HPDE6-E6E7 (cell line): ENCODE measurements at regions not wholly inside any gene's neighbourhood (a gene's known extent, or its start where the extent isn't known, plus 50 kb on each side); places are given as distances from the start of the nearest gene placed in this dataset.
"Not testable (repeated sequence)": the region's sequence is repeated elsewhere in the genome, so short reads cannot be mapped to it uniquely, and the experiment has no call there.

Source experiments
- DNase-seq: peaks from one replicate; pipeline ENCODE4 v3.0.0; 2011; ENCODE audit warnings: missing footprints; ENCODE audit errors: extremely low spot score

- DNase-seq, result not testable (repeated sequence)
Measured at GRCh38 chr2:95654897-95655296, 63.1 kb downstream of the TRIM43 start.

GRCh38 chr2:95656553-95656952 lies 64.8 kb downstream of the TRIM43 start:
- not testable (repeated sequence) for DNase-seq

- not testable (repeated sequence) for DNase-seq
Measured at GRCh38 chr2:95657937-95658336, 66.1 kb downstream of the TRIM43 start.

- not testable (repeated sequence) for DNase-seq
Measured at GRCh38 chr2:95660766-95661562, 69.2 kb downstream of the TRIM43 start.

- DNase-seq, result not testable (repeated sequence)
Measured at GRCh38 chr2:95663471-95664441, 72.0 kb downstream of the TRIM43 start.

- not testable (repeated sequence) for DNase-seq
Measured at GRCh38 chr2:95666636-95667035, 74.8 kb downstream of the TRIM43 start.

- no peak for DNase-seq
Measured at GRCh38 chr2:95667480-95667879, 75.7 kb downstream of the TRIM43 start.

GRCh38 chr2:95668934-95669333 lies 77.1 kb downstream of the TRIM43 start:
- not testable (repeated sequence) for DNase-seq

- DNase-seq, result no peak
Measured at GRCh38 chr2:95669441-95669991, 77.7 kb downstream of the TRIM43 start.

GRCh38 chr2:95670167-95670566 lies 78.4 kb downstream of the TRIM43 start:
- no peak for DNase-seq

- DNase-seq, result no peak
Measured at GRCh38 chr2:95670686-95671085, 78.9 kb downstream of the TRIM43 start.

GRCh38 chr2:95671171-95671570 lies 79.4 kb downstream of the TRIM43 start:
- not testable (repeated sequence) for DNase-seq

- not testable (repeated sequence) for DNase-seq
Measured at GRCh38 chr2:95671992-95672391, 80.2 kb downstream of the TRIM43 start.

- DNase-seq, result not testable (repeated sequence)
Measured at GRCh38 chr2:95672500-95672899, 80.7 kb downstream of the TRIM43 start.

GRCh38 chr2:95674186-95674585 lies 82.4 kb downstream of the TRIM43 start:
- DNase-seq, result no peak

- DNase-seq, result not testable (repeated sequence)
Measured at GRCh38 chr2:95676573-95676972, 84.8 kb downstream of the TRIM43 start.

GRCh38 chr2:95677346-95677745 lies 85.5 kb downstream of the TRIM43 start:
- no peak for DNase-seq

GRCh38 chr2:95677833-95678232 lies 86.0 kb downstream of the TRIM43 start:
- not testable (repeated sequence) for DNase-seq

- DNase-seq, result not testable (repeated sequence)
Measured at GRCh38 chr2:95681158-95681557, 89.4 kb downstream of the TRIM43 start.

GRCh38 chr2:95681589-95682081 lies 89.8 kb downstream of the TRIM43 start:
- not testable (repeated sequence) for DNase-seq

GRCh38 chr2:95682889-95683517 lies 91.2 kb downstream of the TRIM43 start:
- DNase-seq, result not testable (repeated sequence)
